ENCODE measurements at regions not wholly inside any gene's neighbourhood (a gene's known extent, or its start where the extent isn't known, plus 50 kb on each side); places are given as distances from the start of the nearest gene placed in this dataset.

DNA sequence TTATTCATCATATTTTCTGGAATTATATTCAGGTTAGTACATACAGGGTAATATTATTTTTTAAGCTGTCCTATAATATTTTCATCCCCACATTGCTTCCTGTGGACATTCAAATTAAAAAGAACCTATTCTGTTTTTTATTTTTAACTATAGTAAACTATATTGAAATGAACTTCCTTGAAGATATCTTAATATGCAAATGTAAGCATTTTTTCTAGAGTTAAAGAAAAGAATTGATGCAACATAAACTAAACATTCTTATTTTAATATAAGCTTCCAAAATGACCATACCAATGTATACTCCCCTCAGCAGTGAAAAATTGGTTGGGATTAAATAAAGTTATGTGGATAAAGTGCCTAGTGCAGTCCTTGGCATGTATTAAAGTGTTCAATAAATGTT, 416.6 kb downstream of the KIF2B start:
- TF ChIP-seq, protein P1, sequence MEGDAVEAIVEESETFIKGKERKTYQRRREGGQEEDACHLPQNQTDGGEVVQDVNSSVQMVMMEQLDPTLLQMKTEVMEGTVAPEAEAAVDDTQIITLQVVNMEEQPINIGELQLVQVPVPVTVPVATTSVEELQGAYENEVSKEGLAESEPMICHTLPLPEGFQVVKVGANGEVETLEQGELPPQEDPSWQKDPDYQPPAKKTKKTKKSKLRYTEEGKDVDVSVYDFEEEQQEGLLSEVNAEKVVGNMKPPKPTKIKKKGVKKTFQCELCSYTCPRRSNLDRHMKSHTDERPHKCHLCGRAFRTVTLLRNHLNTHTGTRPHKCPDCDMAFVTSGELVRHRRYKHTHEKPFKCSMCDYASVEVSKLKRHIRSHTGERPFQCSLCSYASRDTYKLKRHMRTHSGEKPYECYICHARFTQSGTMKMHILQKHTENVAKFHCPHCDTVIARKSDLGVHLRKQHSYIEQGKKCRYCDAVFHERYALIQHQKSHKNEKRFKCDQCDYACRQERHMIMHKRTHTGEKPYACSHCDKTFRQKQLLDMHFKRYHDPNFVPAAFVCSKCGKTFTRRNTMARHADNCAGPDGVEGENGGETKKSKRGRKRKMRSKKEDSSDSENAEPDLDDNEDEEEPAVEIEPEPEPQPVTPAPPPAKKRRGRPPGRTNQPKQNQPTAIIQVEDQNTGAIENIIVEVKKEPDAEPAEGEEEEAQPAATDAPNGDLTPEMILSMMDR (IDR thresholded peaks at IDR 0.05; ENCODE audit: control insufficient read depth, extremely low read depth, insufficient read depth), result no peak
- no peak overlapping the region for H3K4me3 ChIP-seq (ENCODE audit: low read depth, low read length)
- no peak for DNase-seq (ENCODE audit: low read depth)

DNA sequence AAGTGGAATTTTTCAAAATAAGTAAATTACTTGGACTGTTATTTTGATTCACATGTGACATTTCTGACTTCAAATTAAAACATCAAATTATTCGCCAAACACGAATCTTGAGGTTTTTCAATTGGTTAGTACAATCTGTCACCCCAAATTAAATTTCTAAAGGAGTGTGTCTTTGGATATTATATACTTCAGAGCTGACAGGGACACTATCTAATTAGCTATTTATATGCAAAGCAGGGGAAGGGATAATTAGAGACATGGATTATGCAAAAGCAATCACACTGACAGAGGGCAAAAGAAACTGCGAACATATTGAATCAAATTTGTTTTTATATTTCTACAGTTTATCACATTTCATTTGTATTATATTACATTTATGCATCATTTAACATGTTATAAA, 433.0 kb downstream of the KIF2B start:
- DNase-seq (ENCODE audit: low read depth), result no peak
- TF ChIP-seq, protein P1 (IDR thresholded peaks at IDR 0.05; ENCODE audit: control insufficient read depth, extremely low read depth, insufficient read depth), result no peak
- no peak overlapping the region for H3K4me3 ChIP-seq (ENCODE audit: low read depth, low read length)

DNA sequence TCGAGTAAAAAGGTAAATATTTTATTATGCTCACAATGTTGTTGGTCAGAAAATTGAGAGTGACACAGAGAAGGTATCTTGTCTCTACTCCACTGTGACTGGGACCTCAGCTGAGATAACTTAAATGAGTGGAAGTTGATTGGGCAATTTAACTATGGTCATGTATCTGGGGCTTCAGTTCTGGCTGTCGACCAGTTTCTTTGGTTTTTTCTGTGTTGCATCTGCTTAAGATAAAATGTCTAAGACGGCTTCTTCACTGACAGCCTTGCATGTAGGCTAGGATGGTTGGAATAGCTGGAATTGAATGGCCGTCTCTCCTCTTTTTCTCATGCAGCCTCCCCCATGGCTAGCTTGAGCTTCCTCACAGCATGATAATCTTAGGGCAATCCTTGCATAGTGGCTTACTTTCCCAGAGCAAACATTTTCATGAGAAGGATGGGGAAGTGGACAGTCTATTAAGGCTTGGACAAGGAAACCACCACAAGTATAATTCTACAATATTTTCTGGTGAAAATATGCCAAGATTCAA, 433.7 kb downstream of the KIF2B start:
- no peak for DNase-seq (ENCODE audit: low read depth)
- TF ChIP-seq, protein P1 (IDR thresholded peaks at IDR 0.05; ENCODE audit: control insufficient read depth, extremely low read depth, insufficient read depth), result no peak

DNA sequence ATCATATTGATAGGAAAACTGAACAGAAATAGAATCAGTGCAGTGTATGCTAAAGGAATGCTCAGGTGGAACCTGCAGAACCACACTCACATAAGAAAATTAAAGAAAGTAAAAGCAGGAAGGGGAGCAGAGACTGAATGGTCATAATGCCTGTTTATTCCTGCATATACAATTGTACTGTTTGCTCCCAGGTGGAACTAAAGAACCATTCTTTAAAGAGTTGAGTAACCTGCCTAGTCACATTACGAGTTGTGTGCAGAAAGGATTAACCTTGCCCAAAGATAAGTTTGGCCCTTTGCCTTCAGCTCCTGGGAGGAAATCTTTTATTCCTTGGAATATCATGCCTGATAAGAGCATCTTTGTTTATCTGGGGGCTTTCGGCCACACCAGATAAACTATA, 434.7 kb downstream of the KIF2B start:
- DNase-seq (ENCODE audit: low read depth), result no peak
- H3K4me3 ChIP-seq (ENCODE audit: low read depth, low read length), result no peak overlapping the region

More for the DNA sequence above, 433.7 kb downstream of the KIF2B start:
- no peak overlapping the region for H3K4me3 ChIP-seq (ENCODE audit: low read depth, low read length)

DNA sequence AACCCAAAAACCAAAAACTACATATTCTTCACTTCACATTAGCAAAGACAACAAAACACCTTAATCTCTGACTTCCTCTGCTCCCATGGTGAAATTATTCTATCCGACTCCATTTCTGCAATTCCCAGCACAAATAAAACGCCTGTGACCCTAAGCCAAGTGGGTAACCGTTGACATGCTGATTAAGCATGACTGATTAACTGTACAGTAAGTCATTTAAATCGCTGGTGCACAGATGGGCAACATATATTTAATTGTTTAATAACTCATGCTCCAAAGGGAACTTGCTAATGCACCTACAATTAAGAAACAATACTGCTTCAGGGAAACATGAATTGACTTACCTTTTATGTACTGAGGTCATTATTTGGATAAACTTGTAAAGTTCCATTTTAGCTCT, 436.7 kb downstream of the KIF2B start:
- TF ChIP-seq, protein P1 (IDR thresholded peaks at IDR 0.05; ENCODE audit: control insufficient read depth, extremely low read depth, insufficient read depth), result no peak
- no peak overlapping the region for H3K4me3 ChIP-seq (ENCODE audit: low read depth, low read length)
- no peak for DNase-seq (ENCODE audit: low read depth)

More for the DNA sequence above, 434.7 kb downstream of the KIF2B start:
- TF ChIP-seq, protein P1 (IDR thresholded peaks at IDR 0.05; ENCODE audit: control insufficient read depth, extremely low read depth, insufficient read depth), result no peak

DNA sequence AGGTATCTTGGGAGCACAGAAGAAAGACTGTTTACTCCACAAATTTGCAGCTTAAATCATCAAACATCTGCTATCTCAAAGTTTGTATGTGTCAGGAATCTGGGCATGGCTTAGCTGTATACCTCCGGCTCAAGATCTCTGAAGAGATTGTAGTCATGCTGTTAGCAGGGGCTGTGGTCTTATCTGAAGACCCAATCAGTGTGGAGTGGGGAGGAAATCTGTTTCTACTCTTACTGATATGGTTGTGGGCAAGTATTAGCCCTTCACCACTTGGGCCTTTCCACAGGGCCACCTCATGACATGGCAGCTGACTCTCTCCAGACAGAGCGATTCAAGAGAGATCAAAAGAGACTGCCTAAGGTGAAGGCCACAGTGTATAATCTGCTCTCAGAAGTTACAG, 438.7 kb downstream of the KIF2B start:
- no peak for DNase-seq (ENCODE audit: low read depth)
- TF ChIP-seq, protein P1 (IDR thresholded peaks at IDR 0.05; ENCODE audit: control insufficient read depth, extremely low read depth, insufficient read depth), result no peak
- H3K4me3 ChIP-seq (ENCODE audit: low read depth, low read length), result no peak overlapping the region

DNA sequence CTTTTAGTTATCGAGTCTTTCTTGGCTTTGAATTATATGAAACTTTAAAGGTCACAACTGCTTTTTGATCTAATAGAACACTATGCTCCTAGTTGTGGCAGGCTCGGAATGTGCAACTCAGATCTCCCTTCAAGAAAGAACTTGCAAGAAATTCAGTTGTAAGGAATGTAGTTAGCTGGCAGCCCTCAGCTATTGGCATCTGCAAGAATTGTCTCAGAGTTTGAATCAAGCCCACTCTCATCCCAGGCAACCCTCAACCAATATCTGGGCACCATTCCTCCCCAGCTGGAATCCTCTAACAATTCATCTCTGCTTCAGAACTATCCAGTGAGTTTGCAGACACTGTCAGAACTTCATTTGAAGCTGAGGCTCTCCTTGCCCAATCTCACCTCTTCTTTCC, 447.2 kb downstream of the KIF2B start:
- TF ChIP-seq, protein P1 (IDR thresholded peaks at IDR 0.05; ENCODE audit: control insufficient read depth, extremely low read depth, insufficient read depth), result no peak
- DNase-seq (ENCODE audit: low read depth), result no peak

More for the DNA sequence above, 447.2 kb downstream of the KIF2B start:
- no peak overlapping the region for H3K4me3 ChIP-seq (ENCODE audit: low read depth, low read length)
